Activated CD8-positive, alpha-beta T cell treated with anti-CD3 and anti-CD28 coated beads for 36 hours (primary cell): ENCODE measurements at regions not wholly inside any gene's neighbourhood (a gene's known extent, or its start where the extent isn't known, plus 50 kb on each side); places are given as distances from the start of the nearest gene placed in this dataset.

ENCODE experiments used
- ATAC-seq: fragments of 200-7000 bp; cut with Tn5 transposase; one replicate; pipeline ENCODE4 v1.10.0; 2021; ENCODE audit warnings: mild to moderate bottlenecking, moderate library complexity
- CTCF ChIA-PET: fragments of 350-600 bp; sonication (Branson Sonifier 250); formaldehyde crosslinking; loops from one replicate; lab custom pipeline; 2021; ENCODE audit warnings: antibody characterized with exemption; lab: Charles Lee
- POLR2A ChIA-PET: fragments of 350-600 bp; sonication (Branson Sonifier 250); formaldehyde crosslinking; loops from one replicate; lab custom pipeline; 2021; ENCODE audit warnings: antibody characterized with exemption; lab: Charles Lee
- DNase-seq: peaks from one replicate; pipeline ENCODE4 v3.0.0-alpha.2; 2020
- H3K27ac Mint-ChIP-seq: one replicate; pipeline ENCODE4 v1.8.0; 2021; ENCODE audit warnings: mild to moderate bottlenecking, mixed read lengths
- H3K27me3 Mint-ChIP-seq: one replicate; pipeline ENCODE4 v1.8.0; 2021; ENCODE audit warnings: mixed read lengths
- H3K36me3 Mint-ChIP-seq: one replicate; pipeline ENCODE4 v1.8.0; 2021; ENCODE audit warnings: low read depth, mixed read lengths
- H3K4me1 Mint-ChIP-seq: one replicate; pipeline ENCODE4 v1.8.0; 2021; ENCODE audit warnings: low read depth, mixed read lengths
- H3K4me3 Mint-ChIP-seq: one replicate; pipeline ENCODE4 v1.8.0; 2021; ENCODE audit warnings: mild to moderate bottlenecking, moderate library complexity, mixed read lengths
- H3K9me3 Mint-ChIP-seq: one replicate; pipeline ENCODE4 v1.8.0; 2021; ENCODE audit warnings: mixed read lengths
- intact Hi-C: fragments of 100-400 bp; cut with micrococcal nuclease; formaldehyde crosslinking; loops from one replicate; pipeline ENCODE4 v1.10.0; 2022
- TF ChIP-seq, protein P1 (sequence below): fragments of 200-600 bp; IDR thresholded peaks from one replicate; pipeline ENCODE4 v1.8.0; 2022; ENCODE audit warnings: antibody characterized with exemption, mild to moderate bottlenecking

DNA sequence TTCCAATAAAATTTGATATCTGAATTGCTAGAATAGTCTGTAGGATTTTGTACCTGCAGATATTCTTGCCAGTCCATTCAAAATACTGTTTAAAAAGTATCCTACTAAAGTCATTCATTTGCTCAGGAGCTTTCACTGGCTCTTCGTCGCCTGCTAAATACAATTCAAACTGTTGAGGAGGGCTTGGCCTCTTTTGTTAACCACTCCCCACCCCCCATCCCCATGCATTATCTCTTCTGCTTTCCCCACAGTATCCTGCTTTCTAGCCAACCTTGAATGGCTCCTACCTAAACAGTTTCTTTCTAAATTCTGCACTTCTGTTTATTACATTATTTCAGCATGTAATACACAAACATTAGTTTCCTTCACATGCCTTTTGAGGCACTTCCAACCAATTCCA lies 230.8 kb downstream of the CPE start:
- Mint-ChIP-seq H3K9me3 (no peaks in the 10 kb centered on the region), H3K4me3 (no peak overlapping the region), H3K4me1 (no peaks in the 10 kb centered on the region), H3K27ac (no peak overlapping the region), H3K36me3 (no peaks in the 10 kb centered on the region), H3K27me3 (no peaks in the 10 kb centered on the region)
- intact Hi-C loops: no loop called here
- ChIA-PET POLR2A (no interaction called here), CTCF (no interaction called here)
- no peak for DNase-seq
- TF ChIP-seq, protein P1, sequence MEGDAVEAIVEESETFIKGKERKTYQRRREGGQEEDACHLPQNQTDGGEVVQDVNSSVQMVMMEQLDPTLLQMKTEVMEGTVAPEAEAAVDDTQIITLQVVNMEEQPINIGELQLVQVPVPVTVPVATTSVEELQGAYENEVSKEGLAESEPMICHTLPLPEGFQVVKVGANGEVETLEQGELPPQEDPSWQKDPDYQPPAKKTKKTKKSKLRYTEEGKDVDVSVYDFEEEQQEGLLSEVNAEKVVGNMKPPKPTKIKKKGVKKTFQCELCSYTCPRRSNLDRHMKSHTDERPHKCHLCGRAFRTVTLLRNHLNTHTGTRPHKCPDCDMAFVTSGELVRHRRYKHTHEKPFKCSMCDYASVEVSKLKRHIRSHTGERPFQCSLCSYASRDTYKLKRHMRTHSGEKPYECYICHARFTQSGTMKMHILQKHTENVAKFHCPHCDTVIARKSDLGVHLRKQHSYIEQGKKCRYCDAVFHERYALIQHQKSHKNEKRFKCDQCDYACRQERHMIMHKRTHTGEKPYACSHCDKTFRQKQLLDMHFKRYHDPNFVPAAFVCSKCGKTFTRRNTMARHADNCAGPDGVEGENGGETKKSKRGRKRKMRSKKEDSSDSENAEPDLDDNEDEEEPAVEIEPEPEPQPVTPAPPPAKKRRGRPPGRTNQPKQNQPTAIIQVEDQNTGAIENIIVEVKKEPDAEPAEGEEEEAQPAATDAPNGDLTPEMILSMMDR: no peak
- no peak for ATAC-seq

DNA sequence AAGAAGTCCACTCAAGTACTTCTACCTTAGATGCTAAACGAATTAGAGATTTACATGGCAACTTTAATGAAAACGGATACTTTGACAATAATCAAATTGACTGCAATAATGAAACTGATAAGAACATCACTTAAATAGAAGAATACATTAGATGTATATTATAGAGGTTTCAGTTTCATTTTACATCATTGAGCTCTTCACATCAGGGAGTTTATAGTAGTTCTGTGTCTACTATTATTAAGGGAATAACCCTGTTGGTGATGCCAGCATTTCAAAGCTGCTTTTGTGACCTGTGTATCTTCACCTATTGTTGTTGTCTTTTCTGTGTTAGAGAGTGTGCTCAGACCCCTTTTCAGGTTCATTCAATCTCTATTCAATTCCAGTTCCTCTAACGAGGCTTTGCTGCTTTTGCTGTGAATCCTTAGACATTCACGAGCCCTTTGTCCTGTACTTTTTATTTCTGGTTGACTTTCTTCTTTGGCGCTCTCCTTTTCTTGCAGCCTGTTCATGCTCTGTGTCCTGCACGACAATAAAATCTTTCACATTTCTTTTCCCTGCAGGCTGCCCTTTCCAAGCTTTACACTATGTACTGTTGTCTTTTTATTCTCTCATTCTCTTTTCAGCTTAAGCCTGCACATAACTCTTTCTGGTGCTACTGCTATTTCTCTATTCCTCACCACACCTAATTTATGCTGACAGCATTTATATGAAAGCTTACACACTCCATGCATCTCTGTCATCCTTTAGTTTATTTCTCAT lies 232.1 kb downstream of the CPE start:
- no peak overlapping the region for H3K4me3 Mint-ChIP-seq
- TF ChIP-seq, protein P1: no peak
- no peaks in the 10 kb centered on the region for H3K9me3 Mint-ChIP-seq
- H3K27me3 Mint-ChIP-seq: no peaks in the 10 kb centered on the region
- no peaks in the 10 kb centered on the region for H3K36me3 Mint-ChIP-seq
- intact Hi-C loops: no loop called here
- POLR2A ChIA-PET: interaction anchor here (0.6 kb wide), 1 partner anchor 432 kb away, joined by 3 read pairs; no protein-coding TSS in a partner anchor
- DNase-seq (no peak), ATAC-seq (no peak)
- no peak overlapping the region for H3K27ac Mint-ChIP-seq
- no peaks in the 10 kb centered on the region for H3K4me1 Mint-ChIP-seq
- CTCF ChIA-PET: interaction anchor here (1.1 to 1.4 kb wide), 2 partner anchors 16 to 117 kb away, joined by 3 read pairs; no protein-coding TSS in a partner anchor

DNA sequence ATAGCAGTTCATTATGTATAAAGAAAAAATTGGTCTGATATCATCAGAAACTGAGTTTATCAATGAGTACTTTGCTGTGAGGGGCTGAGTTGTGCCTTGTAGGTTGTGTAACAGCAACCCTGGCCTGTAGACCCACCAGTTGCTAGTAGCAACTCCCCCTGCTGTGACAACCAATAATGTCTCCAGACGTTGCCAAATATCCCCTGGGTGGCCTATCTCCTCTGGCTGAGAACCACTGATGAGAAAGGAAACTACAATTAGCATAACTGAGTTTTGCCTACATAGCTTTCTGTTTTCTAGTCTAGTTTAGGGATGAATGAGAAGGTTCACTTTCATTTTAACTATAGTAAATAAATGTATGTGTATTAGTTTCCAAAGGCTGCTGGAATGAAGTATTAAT lies 234.1 kb downstream of the CPE start:
- Mint-ChIP-seq H3K9me3 (no peaks in the 10 kb centered on the region), H3K4me3 (no peak overlapping the region), H3K27ac (no peak overlapping the region), H3K36me3 (no peaks in the 10 kb centered on the region), H3K27me3 (no peaks in the 10 kb centered on the region), H3K4me1 (no peaks in the 10 kb centered on the region)
- DNase-seq (no peak), ATAC-seq (peak; percentile 49)
- TF ChIP-seq, protein P1: no peak
- ChIA-PET POLR2A (no interaction called here), CTCF (no interaction called here)
- intact Hi-C loops: no loop called here

DNA sequence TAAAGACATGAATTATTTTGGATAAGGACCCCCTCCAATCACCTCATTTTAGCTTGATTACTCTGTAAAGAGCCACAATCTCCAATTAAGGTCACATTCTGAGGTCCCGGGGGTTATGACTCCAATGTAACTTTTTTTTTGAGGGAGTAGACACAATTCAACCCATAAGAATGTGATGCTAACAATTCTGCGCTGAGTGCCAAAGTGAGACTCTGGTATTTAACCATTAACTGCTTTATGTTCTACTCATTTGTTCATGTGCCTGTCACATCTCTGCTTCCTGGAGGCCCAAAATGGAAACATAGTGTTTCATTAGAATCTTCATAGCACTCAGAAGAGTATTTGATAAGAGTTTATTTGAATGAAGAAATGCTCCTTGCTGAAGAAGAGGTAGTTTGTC lies 234.8 kb downstream of the CPE start:
- DNase-seq: no peak
- CTCF ChIA-PET: no interaction called here
- intact Hi-C loops: no loop called here
- Mint-ChIP-seq H3K9me3 (no peaks in the 10 kb centered on the region), H3K27ac (no peak overlapping the region), H3K36me3 (no peaks in the 10 kb centered on the region), H3K4me1 (no peaks in the 10 kb centered on the region), H3K4me3 (no peak overlapping the region), H3K27me3 (no peaks in the 10 kb centered on the region)
- no peak for ATAC-seq
- TF ChIP-seq, protein P1: no peak
- POLR2A ChIA-PET: no interaction called here

DNA sequence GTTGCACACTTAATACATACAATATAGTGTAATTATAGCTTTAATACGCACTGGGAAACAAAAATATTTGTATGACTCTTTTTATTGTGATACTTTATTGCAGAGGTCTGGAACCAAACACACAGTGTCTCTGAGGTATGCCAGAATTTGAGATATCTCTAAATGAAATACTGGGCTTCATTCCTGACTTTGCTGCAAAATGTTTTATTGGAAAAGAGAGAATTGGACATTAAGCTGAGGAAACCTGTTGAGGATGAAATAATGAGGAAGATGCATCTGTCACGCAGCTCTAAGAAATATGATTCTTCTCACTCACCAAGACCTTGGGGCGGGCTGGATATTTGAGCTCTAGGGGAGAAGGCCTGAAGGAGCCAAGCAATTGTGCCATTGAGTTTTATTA lies 242.1 kb downstream of the CPE start:
- DNase-seq: no peak
- Mint-ChIP-seq H3K27me3 (no peaks in the 10 kb centered on the region), H3K4me1 (no peaks in the 10 kb centered on the region), H3K9me3 (peaks cover 3% of the 10 kb centered on the region), H3K4me3 (no peak overlapping the region), H3K27ac (no peak overlapping the region), H3K36me3 (no peaks in the 10 kb centered on the region)
- POLR2A ChIA-PET: no interaction called here
- TF ChIP-seq, protein P1: no peak
- ATAC-seq: no peak
- intact Hi-C loops: no loop called here
- CTCF ChIA-PET: no interaction called here
